HL-60 (cell line): ENCODE measurements at regions not wholly inside any gene's neighbourhood (a gene's known extent, or its start where the extent isn't known, plus 50 kb on each side); places are given as distances from the start of the nearest gene placed in this dataset.

Source experiments
- DNase-seq, 2 experiments: peaks; one replicate each; pipeline ENCODE4 v3.0.0-alpha.2; 2010 to 2020; ENCODE audit warnings: low read depth in 1 of 2, low spot score in 1 of 2
- H3K27ac ChIP-seq: fragments of 250-450 bp; sonication (Bioruptor Pico); replicated peaks from 2 replicates; pipeline ENCODE4 v1.5.1; 2020; ENCODE audit warnings: mild to moderate bottlenecking, moderate library complexity
- H3K27me3 ChIP-seq: fragments of 250-450 bp; sonication (Bioruptor Pico); 2 replicates; pipeline ENCODE4 v1.5.1; 2021; ENCODE audit warnings: mild to moderate bottlenecking, moderate library complexity; ENCODE audit not compliant: insufficient read depth, poor library complexity, severe bottlenecking
- H3K4me3 ChIP-seq: replicated peaks from 2 replicates; pipeline ENCODE4 v1.5.1; 2011; ENCODE audit warnings: mild to moderate bottlenecking, control low read depth, low read length; ENCODE audit not compliant: insufficient read depth
- CTCF ChIP-seq: IDR thresholded peaks from one replicate; pipeline ENCODE4 v1.5.1; 2011; ENCODE audit warnings: low read length, control low read depth, inconsistent platforms; ENCODE audit not compliant: insufficient read depth
- GABPA ChIP-seq: IDR thresholded peaks from 2 replicates; pipeline ENCODE4 v1.6.1; 2012; ENCODE audit warnings: low read depth
- POLR2AphosphoS5 ChIP-seq: IDR thresholded peaks from 2 replicates; pipeline ENCODE4 v1.6.1; 2012; ENCODE audit warnings: low read depth
- REST ChIP-seq: IDR thresholded peaks from 2 replicates; pipeline ENCODE4 v1.6.1; 2012; ENCODE audit warnings: low read depth; ENCODE audit not compliant: insufficient replicate concordance
- SPI1 ChIP-seq: IDR thresholded peaks from 2 replicates; pipeline ENCODE4 v1.6.1; 2012; ENCODE audit warnings: low read depth, mild to moderate bottlenecking, borderline replicate concordance

- DNase-seq, result no peak
- Histone ChIP-seq H3K4me3 (no peak overlapping the region), H3K27ac (no peak overlapping the region), H3K27me3 (no peaks in the 10 kb centered on the region)
- TF ChIP-seq CTCF (no peak), SPI1 (no peak), REST (no peak), POLR2AphosphoS5 (no peak), GABPA (no peak)
These were observed 368.4 kb downstream of the THBS2 start for GRCh38 chr6:168885196-168885595.

- Histone ChIP-seq H3K27ac (no peak overlapping the region), H3K27me3 (no peaks in the 10 kb centered on the region), H3K4me3 (no peak overlapping the region)
- DNase-seq, result peak; percentile 25 to 63
- no peak for TF ChIP-seq REST
- no peak for TF ChIP-seq SPI1
- peak; percentile 69 for TF ChIP-seq CTCF
- no peak for TF ChIP-seq POLR2AphosphoS5
- TF ChIP-seq GABPA, result no peak
These were observed 369.0 kb downstream of the THBS2 start for GRCh38 chr6:168884646-168885086.

GRCh38 chr6:168884050-168884645 is 369.5 kb downstream of the THBS2 start:
- H3K27me3 ChIP-seq, result no peaks in the 10 kb centered on the region
- no peak overlapping the region for H3K4me3 ChIP-seq
- no peak for DNase-seq
- H3K27ac ChIP-seq, result no peak overlapping the region
- no peak for TF ChIP-seq SPI1
- TF ChIP-seq POLR2AphosphoS5, result no peak
- no peak for TF ChIP-seq GABPA
- no peak for TF ChIP-seq REST
- no peak for TF ChIP-seq CTCF
